ENCODE measurements at regions not wholly inside any gene's neighbourhood (a gene's known extent, or its start where the extent isn't known, plus 50 kb on each side); places are given as distances from the start of the nearest gene placed in this dataset.

GRCh38 chr20:51206032-51206662 is 183.2 kb upstream of the KCNG1 start:
- TF ChIP-seq CTCF (IDR thresholded peaks at IDR 0.05): no peak
- TF ChIP-seq POLR2A (IDR thresholded peaks at IDR 0.05): no peak

Measured in stomach (tissue), 4 donors.